Activated naive CD4-positive, alpha-beta T cell treated with anti-CD3 and anti-CD28 coated beads, Interleukin-2, amount 50 U/mL, for 16 hours (primary cell): ENCODE measurements at regions not wholly inside any gene's neighbourhood (a gene's known extent, or its start where the extent isn't known, plus 50 kb on each side); places are given as distances from the start of the nearest gene placed in this dataset.
"Not testable (repeated sequence)": the region's sequence is repeated elsewhere in the genome, so short reads cannot be mapped to it uniquely, and the experiment has no call there.

Experiments
- DNase-seq: peaks from one replicate; pipeline ENCODE4 v3.0.0-alpha.2; 2020

- DNase-seq = no peak
Measured at GRCh38 chr11:33553486-33553885, 147.1 kb downstream of the C11orf91 start.

GRCh38 chr11:33552756-33553155, 147.9 kb downstream of the C11orf91 start:
- no peak for DNase-seq

- no peak for DNase-seq
Measured at GRCh38 chr11:33551051-33551450, 149.6 kb downstream of the C11orf91 start.

- no peak for DNase-seq
Measured at GRCh38 chr11:33549483-33549882, 151.1 kb downstream of the C11orf91 start.

GRCh38 chr11:33545931-33546330, 154.7 kb downstream of the C11orf91 start:
- DNase-seq = no peak

- no peak for DNase-seq
Measured at GRCh38 chr11:33544593-33545373, 155.8 kb downstream of the C11orf91 start.

- DNase-seq = no peak
Measured at GRCh38 chr11:33543823-33544222, 156.8 kb downstream of the C11orf91 start.

- DNase-seq = peak; percentile 39
Measured at GRCh38 chr11:33542921-33543320, 157.7 kb downstream of the C11orf91 start.

GRCh38 chr11:33540946-33541915, 159.4 kb downstream of the C11orf91 start:
- DNase-seq = no peak

DNA sequence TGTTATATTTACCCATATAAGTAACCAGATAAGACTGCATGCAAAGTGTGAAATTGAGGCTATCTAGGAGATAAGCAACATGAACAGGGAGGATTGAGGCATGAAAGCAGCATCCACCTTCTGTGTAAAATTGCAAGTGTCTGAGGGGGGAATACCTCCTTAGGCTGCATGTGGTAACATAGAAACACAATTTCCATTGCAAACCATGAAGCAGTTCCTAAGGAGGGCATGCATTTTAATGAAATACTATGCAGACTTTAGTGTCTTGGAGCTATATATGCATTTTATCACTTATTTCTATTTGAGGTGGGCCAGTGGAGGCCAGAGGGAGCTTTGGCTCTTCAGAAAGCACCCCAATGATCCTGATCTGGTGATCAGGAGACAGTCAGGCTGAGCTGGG, 160.2 kb downstream of the C11orf91 start:
- no peak for DNase-seq

- DNase-seq = no peak
Measured at GRCh38 chr11:33539751-33540150, 160.9 kb downstream of the C11orf91 start.

GRCh38 chr11:33538726-33539125, 161.9 kb downstream of the C11orf91 start:
- DNase-seq = no peak

DNA sequence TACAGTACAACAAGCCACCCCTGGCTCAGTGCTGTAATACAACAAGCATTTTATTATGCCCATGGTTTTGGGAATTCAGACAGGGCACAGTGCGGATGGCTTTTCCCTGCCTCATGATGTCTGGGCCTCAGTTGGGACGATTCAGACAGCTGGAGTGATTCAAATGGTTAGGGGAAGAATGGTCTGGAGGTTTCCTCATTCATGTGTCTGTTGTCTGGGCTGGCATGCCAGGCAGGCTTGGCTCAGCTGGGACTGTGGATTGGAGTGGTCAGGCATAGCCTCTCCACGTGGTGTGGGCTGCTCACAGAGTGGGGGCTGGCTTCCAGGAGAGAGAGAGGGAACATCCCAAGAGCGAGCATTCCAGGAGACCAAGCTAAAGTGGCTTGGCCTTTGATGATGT, 164.4 kb downstream of the C11orf91 start:
- DNase-seq = no peak

DNA sequence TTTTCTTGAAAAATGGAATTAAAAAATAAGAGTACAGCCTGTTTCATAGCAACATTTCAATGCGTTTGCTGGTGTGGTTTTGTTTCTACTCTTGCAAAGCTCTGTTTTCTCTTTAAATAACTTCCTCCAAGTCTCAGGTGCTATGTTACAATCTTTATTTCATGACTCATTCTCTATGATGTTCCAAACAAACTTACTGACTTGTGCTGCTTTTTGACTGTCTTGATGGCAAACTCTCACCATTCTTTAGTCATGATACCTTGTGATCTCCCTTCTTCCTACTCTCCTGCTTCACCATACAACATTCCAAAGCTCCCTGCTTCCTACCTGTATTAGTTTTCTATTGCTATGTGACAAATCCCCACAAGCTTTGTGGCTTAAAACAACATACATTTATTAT, 166.1 kb downstream of the C11orf91 start:
- DNase-seq = no peak

DNA sequence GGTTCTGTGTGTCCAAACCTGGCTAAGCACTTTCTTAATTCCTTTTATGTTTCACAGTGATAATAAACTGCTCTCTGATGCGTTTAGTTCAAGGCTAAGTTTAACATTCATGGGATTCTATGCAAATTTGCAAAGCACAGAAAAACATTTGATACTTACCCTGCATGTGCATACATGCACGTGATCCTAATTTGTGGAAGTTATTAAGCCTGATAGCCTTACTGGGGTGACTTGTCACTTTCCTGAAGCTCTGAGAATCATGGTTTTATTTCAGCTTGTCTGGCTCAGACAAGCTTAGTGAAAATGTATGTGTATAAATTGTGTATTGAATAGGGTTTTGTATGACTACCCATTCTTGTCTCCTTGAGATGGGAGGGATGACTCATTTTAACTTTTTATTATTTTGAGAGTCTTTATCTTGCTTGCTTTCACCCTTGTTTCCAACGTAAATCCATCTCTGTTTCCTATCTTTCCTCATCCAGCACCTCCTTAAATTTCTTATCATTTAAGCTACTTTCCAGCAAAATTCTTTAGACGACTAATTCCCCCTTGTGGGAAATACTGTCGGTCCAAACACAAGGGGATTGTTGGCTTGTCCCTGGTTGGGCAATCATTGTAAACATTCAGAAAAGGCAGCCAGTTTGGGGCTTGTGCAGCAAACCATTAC, 167.1 kb downstream of the C11orf91 start:
- DNase-seq = no peak

GRCh38 chr11:33532720-33533385, 167.8 kb downstream of the C11orf91 start:
- no peak for DNase-seq

GRCh38 chr11:33532257-33532656, 168.4 kb downstream of the C11orf91 start:
- no peak for DNase-seq

- no peak for DNase-seq
Measured at GRCh38 chr11:33531743-33532181, 168.9 kb downstream of the C11orf91 start.

GRCh38 chr11:33530815-33531214, 169.8 kb downstream of the C11orf91 start:
- DNase-seq = no peak

- no peak for DNase-seq
Measured at GRCh38 chr11:33529461-33529860, 171.2 kb downstream of the C11orf91 start.

DNA sequence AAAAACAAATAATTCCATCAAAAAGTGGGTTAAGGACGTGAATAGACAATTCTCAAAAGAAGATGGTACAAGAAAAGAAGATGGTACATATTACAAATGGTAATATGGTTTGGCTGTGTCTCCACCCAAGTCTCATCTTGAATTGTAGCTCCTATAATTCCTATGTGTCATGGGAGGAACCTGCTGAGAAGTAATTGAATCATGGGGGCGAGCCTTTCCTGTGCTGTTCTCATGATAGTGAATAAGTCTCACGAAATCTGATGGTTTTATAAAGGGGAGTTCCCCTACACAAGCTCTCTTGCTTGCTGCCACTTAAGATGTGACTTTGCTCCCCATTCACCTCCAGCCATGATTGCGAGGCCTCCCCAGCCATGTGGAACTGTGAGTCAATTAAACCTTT, 172.9 kb downstream of the C11orf91 start:
- DNase-seq = not testable (repeated sequence)

DNA sequence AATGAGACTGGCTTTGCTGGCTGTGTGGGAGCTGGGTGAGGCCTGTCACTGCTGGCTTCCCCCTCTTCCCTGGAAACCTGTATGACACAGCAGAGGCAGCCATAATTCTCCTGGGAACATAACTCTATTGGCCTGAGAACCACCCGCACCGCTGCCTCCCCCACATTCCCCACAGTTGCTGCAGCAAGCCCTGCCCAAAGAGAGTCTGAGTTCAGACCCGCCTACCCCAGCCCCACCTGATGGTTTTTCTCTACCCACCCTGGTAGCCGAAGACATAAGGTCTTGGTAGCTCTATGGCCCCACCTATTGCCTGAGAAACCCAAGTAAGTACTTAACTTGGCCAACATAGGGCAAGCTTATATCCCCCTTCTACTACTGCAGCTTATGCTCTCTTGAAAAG, 174.8 kb downstream of the C11orf91 start:
- no peak for DNase-seq

DNA sequence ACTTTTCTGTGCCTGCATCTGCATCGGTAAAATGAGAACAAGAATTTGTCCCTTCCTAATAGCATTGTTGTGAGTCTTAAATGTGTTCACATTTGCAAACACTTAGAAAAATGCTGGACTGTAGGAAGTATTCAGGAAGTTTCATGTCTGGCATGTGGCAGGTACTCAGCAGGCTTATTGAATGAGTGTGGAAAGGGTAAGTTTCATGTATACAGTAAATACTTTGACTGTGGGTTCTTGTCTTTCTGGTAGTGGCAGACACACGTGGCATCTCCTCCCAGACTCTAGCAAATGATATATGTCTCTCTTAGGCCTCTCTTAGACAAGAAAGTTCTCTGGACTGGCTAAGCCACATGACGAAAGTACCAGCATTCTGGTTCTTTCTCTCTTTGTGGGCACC, 179.2 kb downstream of the C11orf91 start:
- DNase-seq = no peak
